HG02884 (cell line): ENCODE measurements at regions not wholly inside any gene's neighbourhood (a gene's known extent, or its start where the extent isn't known, plus 50 kb on each side); places are given as distances from the start of the nearest gene placed in this dataset.
"Not testable (repeated sequence)": the region's sequence is repeated elsewhere in the genome, so short reads cannot be mapped to it uniquely, and the experiment has no call there.

Experiments used
- ATAC-seq: cut with Tn5 transposase; IDR thresholded peaks from one replicate; pipeline ENCODE4 v1.9.1; 2021; ENCODE audit warnings: mild to moderate bottlenecking, moderate library complexity; ENCODE audit not compliant: unreplicated experiment

DNA sequence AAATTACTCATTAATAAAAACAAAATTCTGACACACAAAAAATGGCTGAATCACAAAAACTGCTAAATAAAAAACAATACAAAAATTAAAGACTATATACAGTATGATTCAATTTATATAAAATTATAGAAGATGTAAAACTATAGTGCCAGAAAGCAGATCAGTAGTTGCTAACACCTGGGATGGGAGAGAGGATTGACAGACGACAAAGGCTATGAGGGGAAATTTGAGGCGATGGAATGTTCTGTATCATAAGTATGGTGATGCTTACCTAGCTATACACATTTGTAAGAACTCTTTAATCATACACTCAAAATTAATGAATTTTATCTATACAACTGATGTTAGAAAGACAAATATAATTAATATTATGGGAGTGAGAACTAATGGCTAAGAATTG, 247.9 kb upstream of the GJE1 start:
- ATAC-seq, result no peak

DNA sequence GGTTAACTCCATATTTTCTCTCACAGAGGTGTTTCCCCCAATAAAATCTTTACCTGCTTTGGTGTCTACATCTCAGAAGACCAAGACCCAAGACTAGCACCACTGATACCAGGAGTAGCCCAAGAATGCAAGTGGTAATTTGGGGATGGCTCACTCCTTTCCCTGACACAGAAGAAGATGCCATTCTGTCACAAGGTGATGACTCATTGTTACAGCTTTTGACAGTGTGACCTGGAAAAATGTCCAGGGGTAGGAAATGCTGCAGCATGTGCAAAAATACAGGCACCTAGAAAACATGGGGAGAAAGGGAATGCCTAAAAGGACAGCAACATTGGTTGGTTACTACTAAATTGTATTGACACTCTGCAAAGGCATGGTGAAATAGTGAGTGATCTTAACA, 254.0 kb upstream of the GJE1 start:
- no peak for ATAC-seq

DNA sequence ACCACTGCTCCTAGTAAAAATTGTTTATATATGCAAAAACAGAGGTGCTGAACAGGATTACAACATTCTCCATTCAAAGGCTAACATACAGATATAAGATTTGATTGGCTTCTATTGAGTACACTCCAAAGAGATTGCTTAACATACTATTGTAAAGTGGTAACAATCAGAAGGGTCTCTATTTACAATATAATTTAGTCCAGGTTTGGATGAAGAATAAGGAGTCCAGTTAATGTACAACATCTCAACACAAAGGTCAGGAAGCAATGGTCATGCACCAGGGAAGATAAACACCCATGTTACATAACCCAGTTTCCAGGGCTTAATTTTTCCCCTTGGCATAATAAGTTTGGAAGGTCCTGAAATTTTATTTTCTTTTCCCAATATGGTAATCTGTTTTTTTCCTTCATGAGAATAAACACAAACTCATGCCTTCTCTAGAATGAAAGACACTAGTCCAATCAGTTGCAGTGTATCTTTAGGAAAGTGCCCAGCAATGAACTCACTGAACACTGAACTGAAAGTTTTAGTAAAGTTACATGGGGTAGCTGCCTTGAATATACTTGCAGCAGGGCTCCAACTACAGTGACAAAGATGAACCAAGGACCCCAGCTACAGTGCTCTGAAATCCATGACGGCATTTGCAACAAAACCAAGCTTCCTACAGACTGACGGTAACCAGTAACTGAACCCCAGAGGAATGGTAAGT, 255.3 kb upstream of the GJE1 start:
- ATAC-seq, result no peak

DNA sequence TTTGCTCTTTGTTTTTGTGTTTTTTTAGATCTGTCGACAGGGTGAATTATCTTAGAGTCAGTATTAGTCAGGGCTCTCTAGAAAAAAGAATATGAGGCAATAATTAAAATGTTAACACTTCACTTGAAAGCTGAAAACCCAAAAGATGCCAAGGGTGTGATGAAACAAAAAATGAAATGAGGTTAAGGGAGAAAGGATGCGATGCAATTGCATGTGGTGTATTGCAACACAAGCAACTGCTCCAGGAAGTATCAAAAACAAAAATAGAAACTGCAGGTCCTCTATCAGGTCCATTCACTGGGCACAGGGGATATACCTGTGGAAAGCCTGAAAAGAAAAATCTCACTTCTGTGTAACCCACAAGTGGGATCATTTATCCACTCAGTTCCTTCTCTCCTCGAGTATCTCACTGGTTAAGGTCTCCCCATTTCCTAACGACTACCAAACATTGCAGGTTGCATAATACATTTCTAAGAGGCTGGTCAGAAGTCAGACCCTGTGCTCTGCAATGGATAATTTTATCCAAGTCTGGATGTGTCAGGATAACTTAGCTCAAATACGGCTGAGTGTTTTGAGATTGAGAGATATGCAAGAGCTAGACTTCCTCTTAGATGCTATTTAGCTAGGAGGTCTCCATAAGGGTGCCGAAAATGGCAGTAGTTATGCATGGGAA, 257.7 kb upstream of the GJE1 start:
- no peak for ATAC-seq

DNA sequence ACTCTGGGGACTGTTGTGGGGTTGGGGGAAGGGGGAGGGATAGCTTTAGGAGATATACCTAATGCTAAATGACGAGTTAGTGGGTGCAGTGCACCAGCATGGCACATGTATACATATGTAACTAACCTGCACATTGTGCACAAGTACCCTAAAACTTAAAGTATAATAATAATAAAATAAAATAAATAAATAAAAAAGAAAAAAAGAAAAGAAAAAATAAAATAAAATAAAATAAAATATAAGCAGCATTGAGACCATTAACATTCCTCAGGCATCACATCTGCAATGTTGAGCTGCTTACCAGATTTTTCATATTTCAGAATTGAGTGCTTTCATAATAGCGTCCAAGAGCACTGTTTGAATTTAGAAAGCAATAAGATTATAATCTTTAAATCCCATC, 263.2 kb upstream of the GJE1 start:
- ATAC-seq, result not testable (repeated sequence)

DNA sequence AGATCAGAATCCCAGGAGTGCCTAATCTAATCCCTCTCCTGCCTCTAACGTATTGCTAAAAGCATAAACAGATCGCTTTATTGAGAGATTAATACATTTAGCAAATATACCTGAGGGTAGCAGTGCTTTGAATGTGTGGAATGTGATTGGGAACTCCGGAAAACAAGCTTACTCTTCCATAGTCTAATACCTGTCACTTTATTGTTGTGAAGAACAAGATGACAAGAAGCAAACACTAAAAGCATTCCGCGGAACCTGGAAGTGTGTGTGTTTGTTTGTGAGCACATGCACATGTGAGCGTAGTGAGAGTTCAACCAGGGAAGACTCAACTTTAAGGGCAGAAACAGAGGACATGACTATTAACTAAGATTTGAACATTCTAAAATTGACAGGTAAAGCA, 265.0 kb upstream of the GJE1 start:
- ATAC-seq, result no peak

DNA sequence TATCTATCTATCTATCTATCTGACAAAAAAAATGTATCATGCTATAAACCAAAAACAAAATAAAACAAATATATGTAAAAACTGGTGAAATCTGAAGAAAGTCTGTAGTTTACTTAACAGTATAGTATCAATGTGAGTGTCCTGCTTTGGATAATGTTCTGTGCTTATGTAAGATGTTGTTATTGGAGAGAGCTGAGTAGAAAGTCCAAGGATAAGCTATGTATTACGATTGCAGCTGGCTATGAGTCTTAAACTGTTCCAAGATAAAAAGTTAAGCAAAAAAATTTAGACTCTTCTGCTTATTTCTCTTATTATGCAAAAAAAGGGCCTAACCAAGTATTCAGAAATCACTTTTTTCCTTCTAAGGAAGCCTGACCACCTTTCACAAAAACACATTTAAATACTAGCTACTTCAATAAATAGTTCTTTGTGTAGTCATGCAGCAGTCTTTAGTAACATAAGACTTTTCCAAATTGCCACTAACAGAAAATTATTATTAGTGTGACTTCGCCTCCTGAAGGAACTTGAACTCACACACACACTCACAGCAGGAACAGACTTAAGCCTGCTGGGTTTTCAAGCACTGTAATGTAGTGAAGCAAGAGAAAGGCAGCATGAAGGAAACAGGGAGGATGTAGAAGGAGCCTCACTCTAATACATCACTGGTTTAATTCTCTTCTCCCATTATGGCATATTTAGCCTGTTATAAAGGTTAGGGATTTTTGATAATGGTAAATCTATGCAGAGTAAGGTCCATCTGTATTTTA, 265.8 kb upstream of the GJE1 start:
- ATAC-seq, result no peak

DNA sequence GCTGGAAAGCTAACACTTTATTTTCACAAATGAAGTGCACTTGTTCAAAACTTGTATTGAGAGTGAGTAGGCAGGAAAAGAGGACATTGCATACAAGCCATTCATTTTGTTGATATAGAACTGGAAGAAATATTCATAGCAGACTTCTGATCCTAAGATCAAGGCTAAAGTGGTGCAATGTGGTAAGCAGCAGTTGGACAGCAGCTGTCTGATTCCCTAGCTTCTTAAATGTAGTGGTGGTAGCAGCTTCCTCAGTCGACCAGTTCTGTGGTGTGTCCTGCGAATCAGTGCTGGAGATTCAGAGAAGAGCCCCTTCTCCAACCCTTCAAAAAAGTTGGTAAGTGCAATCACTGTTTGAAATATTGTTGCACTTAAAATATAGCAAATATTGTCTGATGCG, 281.7 kb upstream of the GJE1 start:
- no peak for ATAC-seq

DNA sequence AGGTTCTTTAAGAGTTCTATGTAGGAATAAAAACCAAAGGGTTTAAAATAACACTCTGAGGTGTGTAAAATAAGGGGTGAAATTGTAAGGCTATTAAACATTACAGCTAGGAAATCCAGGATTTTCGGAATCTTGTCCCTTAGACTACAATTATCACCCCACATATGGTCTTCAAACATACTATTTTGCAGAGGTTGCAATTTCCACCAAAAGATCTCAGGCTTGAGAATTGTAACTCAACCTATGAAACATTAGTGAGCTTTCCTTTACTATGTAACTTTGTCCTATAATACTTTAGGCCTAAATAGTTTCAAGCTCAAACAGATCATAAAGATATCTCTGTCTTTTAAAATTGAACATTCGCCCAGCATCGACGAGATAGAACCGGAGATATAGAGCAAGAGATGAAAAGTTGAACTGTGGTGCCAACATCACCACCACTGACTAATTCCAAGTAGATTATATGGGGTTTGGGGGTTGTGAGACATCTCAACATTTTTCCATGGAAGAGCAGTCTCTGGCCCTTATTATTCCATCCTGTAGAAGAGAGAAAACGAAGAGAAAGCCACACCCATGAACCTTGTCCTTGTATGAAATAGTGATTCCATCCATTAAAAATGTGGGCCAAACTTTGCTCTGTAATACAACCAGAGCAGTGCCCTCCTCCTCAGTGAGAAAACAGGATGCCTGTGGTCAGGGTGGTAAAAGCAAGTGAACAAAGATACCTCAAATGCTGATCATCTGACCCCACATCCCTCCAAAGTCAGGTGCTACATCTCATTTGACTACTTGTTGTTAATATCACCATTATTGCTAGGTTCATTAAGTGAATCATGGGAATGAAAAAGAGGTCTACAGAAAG, 284.5 kb upstream of the GJE1 start:
- no peak for ATAC-seq

DNA sequence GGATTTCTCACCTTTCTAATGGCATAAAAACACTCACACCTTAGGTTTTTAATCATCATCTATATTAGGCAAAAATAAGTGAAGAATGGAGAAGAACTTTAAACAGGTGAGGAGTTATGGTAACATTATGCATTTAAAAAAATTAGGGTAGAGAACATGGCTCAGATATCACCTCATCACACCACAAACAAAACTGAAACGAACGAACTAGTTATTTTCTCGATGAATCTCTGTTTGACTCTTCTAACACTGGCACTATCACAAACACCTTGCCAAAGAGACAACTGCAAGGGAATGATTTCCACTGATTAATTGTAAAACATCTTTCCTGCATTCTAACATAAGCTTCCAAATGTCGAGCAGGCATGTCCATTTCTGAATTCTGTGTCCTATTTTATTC, 286.1 kb upstream of the GJE1 start:
- no peak for ATAC-seq

DNA sequence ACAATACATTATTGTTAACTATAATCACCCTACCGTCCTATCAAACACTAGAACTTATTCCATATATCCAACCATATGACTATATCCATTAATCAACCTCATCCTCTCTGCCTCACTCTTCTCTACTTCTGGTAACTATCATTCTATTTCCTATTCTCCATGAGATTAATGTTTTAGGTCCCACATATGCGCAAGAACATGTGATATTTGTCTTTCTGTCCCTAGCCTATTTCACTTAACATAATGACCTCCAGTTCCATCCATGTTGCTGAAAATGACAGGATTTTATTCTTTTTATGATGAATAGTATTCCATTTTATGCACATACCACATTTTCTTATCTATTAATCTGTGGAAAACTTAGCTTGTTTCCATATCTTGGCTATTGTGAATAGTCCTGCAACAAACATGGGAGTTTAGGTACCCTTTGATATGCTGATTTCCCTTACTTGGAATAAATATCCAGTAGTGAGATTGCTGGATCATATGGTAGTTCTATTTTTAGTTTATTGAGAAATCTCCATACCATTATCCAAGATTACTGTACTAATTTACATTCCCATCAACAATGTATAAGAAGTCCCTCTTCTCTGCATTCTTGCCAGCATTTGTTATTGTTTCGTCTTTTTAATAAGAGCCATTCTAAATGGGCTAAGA, 289.4 kb upstream of the GJE1 start:
- ATAC-seq, result no peak

DNA sequence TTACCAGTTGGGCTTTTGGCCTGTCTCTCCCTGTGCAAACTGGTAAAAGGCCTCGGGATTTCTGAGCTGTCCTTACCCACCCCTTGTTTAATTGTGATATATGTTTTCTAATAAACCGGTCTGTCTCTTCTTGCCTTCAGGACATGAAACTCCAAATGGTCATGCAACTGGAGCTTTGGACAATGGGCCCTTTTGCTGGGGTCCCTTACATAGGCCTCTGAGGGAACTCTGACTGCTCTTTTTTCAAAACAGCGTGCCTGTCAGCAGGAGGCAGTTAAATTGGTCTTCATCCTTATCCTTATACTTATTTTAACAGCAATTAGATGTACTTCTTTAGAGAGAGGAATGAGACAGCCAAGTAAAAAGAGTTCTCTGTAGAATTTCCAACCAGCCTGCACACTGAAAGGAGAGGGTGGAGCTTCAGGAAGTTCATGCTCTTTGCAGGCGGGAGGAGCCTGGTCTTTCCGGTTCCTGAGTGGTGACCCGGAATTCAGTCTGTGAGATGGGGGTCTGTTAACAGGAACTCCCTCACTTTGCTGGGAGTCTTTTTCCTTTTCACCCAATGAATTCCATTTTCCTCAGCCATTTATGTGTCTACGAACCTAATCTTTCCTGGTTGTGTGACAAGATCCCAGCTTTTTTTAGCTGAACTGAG, 299.6 kb upstream of the GJE1 start:
- no peak for ATAC-seq

DNA sequence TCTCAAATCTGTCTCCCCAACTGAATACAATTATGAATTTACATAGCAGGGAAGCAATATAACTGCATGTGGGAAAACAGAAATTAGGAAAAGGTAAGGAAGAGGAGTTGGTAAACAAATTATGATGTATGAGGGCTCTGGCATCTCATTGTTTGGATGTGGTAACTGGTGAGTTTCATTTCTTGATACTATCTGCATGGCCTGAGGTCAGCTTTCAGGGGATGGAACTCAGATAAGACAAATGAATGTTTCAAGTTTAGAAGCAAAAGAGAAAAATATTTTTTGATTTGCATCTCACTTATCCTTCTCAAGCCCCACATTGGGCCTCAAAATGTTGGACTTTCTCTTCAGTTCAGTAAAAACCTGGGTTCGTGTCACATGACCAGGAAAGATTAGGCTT, 302.2 kb upstream of the GJE1 start:
- no peak for ATAC-seq

DNA sequence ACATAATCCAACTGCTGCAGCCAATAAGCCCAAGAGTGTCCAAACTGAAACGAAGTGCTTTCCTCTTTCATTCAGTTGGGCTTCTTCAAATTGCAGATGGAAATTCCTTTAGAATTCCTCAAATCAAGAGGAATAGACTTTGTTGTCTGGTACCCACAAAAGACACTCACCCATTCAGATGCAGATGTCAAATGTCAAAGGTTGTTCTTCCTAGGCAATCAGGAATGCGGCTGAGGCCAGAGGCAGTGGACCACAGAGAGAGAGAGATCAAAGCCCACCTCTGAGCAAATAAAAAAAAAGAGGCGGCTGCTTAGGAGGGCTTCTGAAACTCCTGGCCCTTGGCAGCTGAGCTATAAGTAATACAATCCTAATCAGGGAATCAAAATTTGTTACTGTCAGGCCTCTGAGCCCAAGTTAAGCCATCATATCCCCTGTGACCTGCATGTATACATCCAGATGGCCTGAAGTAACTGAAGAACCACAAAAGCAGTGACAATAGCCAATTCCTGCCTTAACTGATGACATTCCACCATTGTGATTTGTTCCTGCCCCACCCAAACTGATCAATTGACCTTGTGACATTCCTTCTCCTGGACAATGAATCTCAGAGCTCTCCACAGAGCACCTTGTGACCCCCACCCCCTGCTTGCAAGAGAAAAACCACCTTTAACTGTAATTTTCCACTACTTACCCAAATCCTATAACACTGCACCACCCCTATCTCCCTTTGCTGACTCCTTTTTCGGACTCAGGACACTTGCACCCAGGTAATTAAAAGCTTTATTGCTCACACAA, 303.0 kb upstream of the GJE1 start:
- no peak for ATAC-seq

DNA sequence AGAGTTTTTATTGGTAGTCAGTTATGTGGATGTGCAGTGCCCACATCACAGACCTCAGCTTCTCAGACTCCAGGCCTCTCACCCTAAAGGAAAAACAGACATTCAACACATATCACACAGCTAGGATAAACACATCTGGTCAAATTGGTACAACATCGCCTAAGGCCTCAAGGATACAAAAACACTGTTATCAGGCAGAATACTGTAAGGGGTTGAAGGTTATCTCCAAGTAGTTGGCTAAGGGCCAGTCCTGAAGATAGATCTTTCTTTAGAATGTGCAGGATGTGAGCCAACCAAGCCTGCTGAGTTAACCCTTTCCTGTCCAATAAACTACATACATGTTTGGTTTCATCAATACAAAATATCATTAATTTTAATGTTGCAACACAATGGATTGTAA, 308.4 kb upstream of the GJE1 start:
- ATAC-seq, result no peak

DNA sequence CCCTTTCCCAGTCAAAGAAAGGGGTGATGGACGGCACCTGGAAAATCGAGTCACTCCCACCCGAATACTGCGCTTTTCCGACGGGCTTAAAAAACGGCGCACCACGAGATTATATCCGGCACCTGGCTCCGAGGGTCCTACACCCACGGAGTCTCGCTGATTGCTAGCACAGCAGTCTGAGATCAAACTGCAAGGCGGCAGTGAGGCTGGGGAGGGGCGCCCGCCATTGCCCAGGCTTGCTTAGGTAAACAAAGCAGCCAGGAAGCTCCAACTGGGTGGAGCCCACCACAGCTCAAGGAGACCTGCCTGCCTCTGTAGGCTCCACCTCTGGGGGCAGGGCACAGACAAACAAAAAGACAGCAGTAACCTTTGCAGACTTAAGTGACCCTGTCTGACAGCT, 317.7 kb upstream of the GJE1 start:
- not testable (repeated sequence) for ATAC-seq

DNA sequence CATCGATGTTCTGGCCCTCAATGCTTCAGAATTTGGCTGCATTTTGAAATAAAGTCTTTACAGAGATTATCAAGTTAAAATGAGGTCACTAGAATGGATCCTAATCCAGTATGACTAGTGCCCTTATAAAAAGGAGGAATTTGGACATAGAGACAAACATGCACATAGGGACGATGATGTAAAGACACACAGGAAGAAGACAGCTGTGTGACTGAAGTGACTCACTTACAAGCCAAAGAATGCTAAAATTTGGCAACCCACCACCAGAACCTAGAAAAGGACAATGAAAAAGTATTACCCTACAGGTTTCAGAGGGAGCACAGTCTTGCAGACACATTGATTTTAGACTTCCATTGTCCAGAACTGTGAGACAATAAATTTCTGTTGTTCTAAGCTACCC, 322.8 kb upstream of the GJE1 start:
- no peak for ATAC-seq

DNA sequence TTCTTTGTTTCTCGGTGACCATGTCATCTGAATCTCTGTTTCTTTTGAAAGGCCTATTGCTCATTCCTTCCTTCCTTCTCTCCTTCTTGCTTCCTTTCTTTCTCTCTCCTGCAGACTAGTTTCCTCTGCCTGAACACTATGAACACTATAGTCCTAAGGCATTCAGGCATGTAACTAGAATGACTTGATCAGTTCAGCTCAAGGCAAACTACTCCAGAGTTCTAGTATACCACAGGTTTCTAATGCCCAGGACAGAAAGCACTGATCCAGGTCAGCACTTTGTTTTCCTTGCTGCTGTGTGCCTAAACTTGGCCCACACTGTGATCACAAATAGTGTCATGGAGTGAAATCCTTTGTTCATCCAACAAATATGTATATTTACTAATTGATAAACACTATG, 324.1 kb upstream of the GJE1 start:
- no peak for ATAC-seq

DNA sequence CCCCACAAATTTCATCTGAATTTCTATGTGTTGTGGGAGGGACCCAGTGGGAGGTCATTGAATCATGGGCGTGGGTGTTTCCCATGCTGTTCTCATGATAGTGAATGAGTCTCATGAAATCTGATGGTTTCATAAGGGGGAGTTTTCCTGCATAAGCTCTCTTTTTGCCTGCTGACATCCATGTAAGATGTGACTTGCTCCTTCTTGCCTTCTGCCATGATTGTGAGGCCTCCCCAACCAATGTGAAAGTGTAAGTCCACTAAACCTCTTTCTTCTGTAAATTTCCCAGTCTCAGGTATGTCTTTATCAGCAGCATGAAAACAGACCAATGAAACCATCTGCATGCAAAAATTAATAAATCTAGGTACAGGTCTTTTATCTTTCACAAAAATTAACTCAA, 331.8 kb upstream of the GJE1 start:
- not testable (repeated sequence) for ATAC-seq
